ENCODE measurements at regions not wholly inside any gene's neighbourhood (a gene's known extent, or its start where the extent isn't known, plus 50 kb on each side); places are given as distances from the start of the nearest gene placed in this dataset.
A peak's percentile ranks its signal among the peaks of the same experiment; 100 is the strongest.

DNA sequence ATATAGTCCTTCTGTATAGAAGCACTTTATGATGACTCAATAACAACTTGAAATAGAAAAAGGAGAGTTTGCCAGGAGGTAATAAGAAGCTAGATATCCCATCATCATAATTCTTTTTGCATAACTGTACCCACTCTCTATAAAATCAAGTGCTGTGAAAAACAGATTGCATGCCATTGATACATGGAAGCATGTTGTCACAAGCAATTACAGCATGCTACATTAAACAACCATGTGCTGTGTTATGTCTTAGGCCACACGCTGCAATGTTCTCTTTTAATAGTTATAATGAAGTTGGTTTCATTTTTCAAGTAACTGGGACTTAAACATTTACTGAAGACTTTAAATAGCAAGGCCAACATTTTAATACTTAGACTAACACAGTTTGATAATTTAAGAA lies 264.2 kb downstream of the RPRM start:
- H3K27me3 ChIP-seq, result no peaks in the 10 kb centered on the region
- 47% methylated on average over 1 of the region's 1 CpG for WGBS (ENCODE audit: insufficient coverage, low coverage, low lambda C conversion rate, missing lambda C conversion rate)
- no peak for ATAC-seq
- no peaks in the 10 kb centered on the region for H3K4me1 ChIP-seq
- H3K36me3 ChIP-seq, result no peaks in the 10 kb centered on the region
- H3K4me3 ChIP-seq, result no peak overlapping the region
- TF ChIP-seq, protein P1, sequence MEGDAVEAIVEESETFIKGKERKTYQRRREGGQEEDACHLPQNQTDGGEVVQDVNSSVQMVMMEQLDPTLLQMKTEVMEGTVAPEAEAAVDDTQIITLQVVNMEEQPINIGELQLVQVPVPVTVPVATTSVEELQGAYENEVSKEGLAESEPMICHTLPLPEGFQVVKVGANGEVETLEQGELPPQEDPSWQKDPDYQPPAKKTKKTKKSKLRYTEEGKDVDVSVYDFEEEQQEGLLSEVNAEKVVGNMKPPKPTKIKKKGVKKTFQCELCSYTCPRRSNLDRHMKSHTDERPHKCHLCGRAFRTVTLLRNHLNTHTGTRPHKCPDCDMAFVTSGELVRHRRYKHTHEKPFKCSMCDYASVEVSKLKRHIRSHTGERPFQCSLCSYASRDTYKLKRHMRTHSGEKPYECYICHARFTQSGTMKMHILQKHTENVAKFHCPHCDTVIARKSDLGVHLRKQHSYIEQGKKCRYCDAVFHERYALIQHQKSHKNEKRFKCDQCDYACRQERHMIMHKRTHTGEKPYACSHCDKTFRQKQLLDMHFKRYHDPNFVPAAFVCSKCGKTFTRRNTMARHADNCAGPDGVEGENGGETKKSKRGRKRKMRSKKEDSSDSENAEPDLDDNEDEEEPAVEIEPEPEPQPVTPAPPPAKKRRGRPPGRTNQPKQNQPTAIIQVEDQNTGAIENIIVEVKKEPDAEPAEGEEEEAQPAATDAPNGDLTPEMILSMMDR (IDR thresholded peaks at IDR 0.05), result no peak
- TF ChIP-seq POLR2A (IDR thresholded peaks at IDR 0.05), result no peak
- intact Hi-C loops (cut with DNase I), result no loop called here
- DNase-seq, result no peak
- no peak overlapping the region for H3K27ac ChIP-seq
- no peaks in the 10 kb centered on the region for H3K9me3 ChIP-seq

DNA sequence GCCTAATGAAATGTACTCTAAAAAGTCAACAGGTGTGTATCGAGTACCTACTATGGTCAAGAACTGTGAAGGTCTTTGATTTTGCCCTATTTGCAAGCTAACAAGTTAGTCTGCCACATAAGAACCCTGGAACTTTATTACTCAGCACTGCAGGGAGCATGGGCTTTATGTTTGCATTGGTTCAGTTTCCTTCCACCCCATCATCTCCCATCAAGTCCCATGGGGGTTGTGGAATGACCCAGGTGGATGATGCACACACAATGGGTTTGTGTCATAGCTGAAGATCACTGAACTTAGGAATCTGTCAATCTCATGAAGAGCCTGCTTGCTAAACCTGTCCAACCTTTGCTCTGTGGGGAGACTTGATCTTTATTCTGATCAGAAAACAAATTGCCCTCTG lies 265.5 kb downstream of the RPRM start:
- H3K27me3 ChIP-seq, result no peaks in the 10 kb centered on the region
- ATAC-seq (no peak), DNase-seq (no peak)
- TF ChIP-seq, protein P1 (IDR thresholded peaks at IDR 0.05), result no peak
- TF ChIP-seq POLR2A (IDR thresholded peaks at IDR 0.05), result no peak
- no peaks in the 10 kb centered on the region for H3K36me3 ChIP-seq
- H3K9me3 ChIP-seq, result no peaks in the 10 kb centered on the region
- no peak overlapping the region for H3K4me3 ChIP-seq
- H3K27ac ChIP-seq, result no peak overlapping the region
- no peaks in the 10 kb centered on the region for H3K4me1 ChIP-seq
- intact Hi-C loops (cut with DNase I), result no loop called here
- 38% methylated on average over 1 of the region's 1 CpG for WGBS (ENCODE audit: insufficient coverage, low coverage, low lambda C conversion rate, missing lambda C conversion rate)

DNA sequence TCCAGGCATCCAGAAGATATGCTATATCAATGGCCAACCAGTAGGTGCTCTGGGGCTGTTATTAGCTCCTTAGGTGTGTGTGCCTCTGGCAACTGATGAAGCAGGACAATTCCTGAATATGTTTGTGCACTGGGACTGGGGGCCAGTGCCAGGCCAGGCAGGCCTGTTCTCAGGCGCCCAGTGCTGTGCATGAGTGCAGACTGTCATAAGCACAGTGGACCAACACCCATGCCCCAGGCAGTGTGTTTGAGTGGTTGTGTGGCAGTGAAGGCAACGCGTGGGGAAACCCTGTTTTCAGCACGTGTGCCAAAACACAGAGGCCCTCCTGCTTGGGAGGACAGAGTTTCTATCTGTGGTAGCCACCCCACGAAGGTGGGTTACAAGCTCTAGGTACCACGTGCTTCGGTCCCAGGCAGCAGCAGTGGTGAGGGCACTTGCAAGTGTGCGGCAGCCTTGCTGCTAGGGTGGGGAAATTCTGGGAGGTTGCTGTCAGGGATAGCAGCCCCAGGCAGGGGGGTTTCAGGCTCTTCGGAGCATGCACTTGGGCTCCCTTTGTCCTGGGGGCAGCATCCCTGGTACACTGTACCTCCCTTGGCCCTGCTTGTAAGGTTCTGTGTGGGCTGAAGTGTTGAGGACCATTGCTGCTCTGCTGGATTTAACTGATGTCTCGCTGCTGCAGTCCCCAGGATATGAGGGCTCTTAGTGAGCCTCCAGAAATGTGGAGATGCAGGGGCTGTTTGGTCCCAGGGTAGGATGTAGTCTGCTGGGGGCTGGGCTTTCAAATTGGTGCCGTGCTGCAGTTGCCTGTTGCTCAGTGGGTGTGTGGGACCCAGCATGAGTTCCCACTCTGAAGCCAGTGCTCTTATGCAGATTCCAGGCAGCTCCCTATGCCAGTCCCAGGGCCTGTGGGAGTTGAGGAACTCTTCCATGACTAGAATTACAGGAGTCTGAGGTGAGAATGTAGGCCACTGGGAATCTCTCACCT lies 280.9 kb downstream of the RPRM start:
- Histone ChIP-seq H3K27ac (no peak overlapping the region), H3K27me3 (no peaks in the 10 kb centered on the region), H3K4me3 (no peak overlapping the region), H3K36me3 (no peaks in the 10 kb centered on the region), H3K9me3 (no peaks in the 10 kb centered on the region), H3K4me1 (no peaks in the 10 kb centered on the region)
- WGBS (ENCODE audit: insufficient coverage, low coverage, low lambda C conversion rate, missing lambda C conversion rate), result 0% methylated on average over 1 of the region's 11 CpGs
- intact Hi-C loops (cut with DNase I), result no loop called here
- DNase-seq, result no peak
- TF ChIP-seq, protein P1 (IDR thresholded peaks at IDR 0.05), result no peak
- TF ChIP-seq POLR2A (IDR thresholded peaks at IDR 0.05), result no peak
- ATAC-seq, result peak in 1 of 4 donors; percentile 18

DNA sequence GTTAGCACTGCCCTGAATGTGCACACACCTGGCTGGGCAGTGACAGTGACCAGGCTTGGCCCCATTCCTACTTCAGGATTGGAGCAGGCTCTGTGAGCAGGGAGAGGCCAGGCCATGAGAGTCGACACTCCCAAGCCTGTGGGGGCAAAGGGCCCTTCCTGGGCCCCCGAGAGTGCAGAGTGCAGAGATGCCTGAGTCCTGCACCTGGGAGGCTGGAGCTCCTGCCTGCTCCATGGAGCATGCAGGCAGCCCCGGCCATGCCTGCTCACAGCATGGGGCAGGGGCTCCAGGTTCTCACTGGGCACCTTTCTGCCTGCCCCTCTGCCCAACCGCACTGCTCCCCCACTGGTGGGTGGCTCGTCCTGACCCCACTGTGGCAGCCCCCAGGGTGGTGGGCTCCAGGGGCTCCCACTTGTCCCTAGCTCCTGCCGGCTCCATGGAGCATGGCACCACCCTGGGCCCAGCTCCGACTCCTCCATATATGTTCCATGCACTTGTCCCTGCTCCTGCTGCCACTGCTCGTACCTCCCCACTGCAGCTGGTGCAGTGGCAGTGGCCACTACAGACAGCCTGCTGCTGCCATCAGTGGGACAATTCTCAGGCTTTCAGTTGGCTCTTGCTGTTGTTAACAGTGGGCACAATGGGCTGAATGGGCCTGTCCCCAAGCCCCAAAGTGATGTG lies 282.0 kb downstream of the RPRM start:
- ATAC-seq (peak in 1 of 4 donors; percentile 43), DNase-seq (no peak)
- Histone ChIP-seq H3K27ac (no peak overlapping the region), H3K27me3 (no peaks in the 10 kb centered on the region), H3K4me3 (no peak overlapping the region), H3K36me3 (no peaks in the 10 kb centered on the region), H3K4me1 (no peaks in the 10 kb centered on the region), H3K9me3 (no peaks in the 10 kb centered on the region)
- intact Hi-C loops (cut with DNase I), result no loop called here
- TF ChIP-seq POLR2A (IDR thresholded peaks at IDR 0.05), result no peak
- TF ChIP-seq, protein P1 (IDR thresholded peaks at IDR 0.05), result no peak
- 60% methylated on average over 1 of the region's 8 CpGs for WGBS (ENCODE audit: insufficient coverage, low coverage, low lambda C conversion rate, missing lambda C conversion rate)
